Peyer's patch (tissue), 4 donors: ENCODE measurements at regions not wholly inside any gene's neighbourhood (a gene's known extent, or its start where the extent isn't known, plus 50 kb on each side); places are given as distances from the start of the nearest gene placed in this dataset.

Experiments used
- POLR2A ChIP-seq, 2 donors: fragments of 450-650 bp; IDR thresholded peaks; one replicate each; pipeline ENCODE4 v1.5.1; 2017; ENCODE audit warnings: antibody characterized with exemption in 2 of 2, mild to moderate bottlenecking in 2 of 2, moderate library complexity in 2 of 2
- TF ChIP-seq, protein P1 (sequence below), 6 experiments: fragments of 450-650 bp in 4 of 6; fragments of 200-600 bp in 2 of 6; sonication (generic) in 1 of 6; IDR thresholded peaks; one replicate each; pipeline ENCODE4 v1.5.1; 2017 to 2019; ENCODE audit warnings: antibody characterized with exemption in 6 of 6, mild to moderate bottlenecking in 3 of 6, moderate library complexity in 1 of 6

- TF ChIP-seq POLR2A (IDR thresholded peaks at IDR 0.05), result no peak
- TF ChIP-seq, protein P1, sequence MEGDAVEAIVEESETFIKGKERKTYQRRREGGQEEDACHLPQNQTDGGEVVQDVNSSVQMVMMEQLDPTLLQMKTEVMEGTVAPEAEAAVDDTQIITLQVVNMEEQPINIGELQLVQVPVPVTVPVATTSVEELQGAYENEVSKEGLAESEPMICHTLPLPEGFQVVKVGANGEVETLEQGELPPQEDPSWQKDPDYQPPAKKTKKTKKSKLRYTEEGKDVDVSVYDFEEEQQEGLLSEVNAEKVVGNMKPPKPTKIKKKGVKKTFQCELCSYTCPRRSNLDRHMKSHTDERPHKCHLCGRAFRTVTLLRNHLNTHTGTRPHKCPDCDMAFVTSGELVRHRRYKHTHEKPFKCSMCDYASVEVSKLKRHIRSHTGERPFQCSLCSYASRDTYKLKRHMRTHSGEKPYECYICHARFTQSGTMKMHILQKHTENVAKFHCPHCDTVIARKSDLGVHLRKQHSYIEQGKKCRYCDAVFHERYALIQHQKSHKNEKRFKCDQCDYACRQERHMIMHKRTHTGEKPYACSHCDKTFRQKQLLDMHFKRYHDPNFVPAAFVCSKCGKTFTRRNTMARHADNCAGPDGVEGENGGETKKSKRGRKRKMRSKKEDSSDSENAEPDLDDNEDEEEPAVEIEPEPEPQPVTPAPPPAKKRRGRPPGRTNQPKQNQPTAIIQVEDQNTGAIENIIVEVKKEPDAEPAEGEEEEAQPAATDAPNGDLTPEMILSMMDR (IDR thresholded peaks at IDR 0.05), result no peak
Measured at GRCh38 chr3:178960918-178961317, 110.7 kb downstream of the ZMAT3 start.
